CD14-positive monocyte (primary cell): ENCODE measurements at regions not wholly inside any gene's neighbourhood (a gene's known extent, or its start where the extent isn't known, plus 50 kb on each side); places are given as distances from the start of the nearest gene placed in this dataset.

Experiments
- DNase-seq, 3 donors: peaks; one replicate each; pipeline ENCODE4 v3.0.0-alpha.2; 2011 to 2022
- H2AFZ ChIP-seq: 2 replicates; pipeline ENCODE4 v1.6.0; 2012; ENCODE audit warnings: mild to moderate bottlenecking, low read depth, low read length, inconsistent platforms; ENCODE audit not compliant: insufficient read depth, poor library complexity, severe bottlenecking
- H3K27ac ChIP-seq, 2 donors: 1 replicate in 1 of 2; 2 replicates in 1 of 2; pipeline ENCODE4 v1.5.1; 2012 to 2013; ENCODE audit warnings: low read length in 2 of 2, control low read depth in 1 of 2, inconsistent platforms in 1 of 2, low read depth in 1 of 2, mild to moderate bottlenecking in 1 of 2
- H3K27me3 ChIP-seq, 2 donors: one replicate each; pipeline versions ENCODE4 v1.6.0 to v1.6.1; 2011 to 2013; ENCODE audit warnings: low read length in 2 of 2; ENCODE audit not compliant: control insufficient read depth in 2 of 2, insufficient read depth in 2 of 2
- H3K36me3 ChIP-seq, 2 donors: replicated peaks in 1 of 2; 1 replicate in 1 of 2; 2 replicates in 1 of 2; pipeline versions ENCODE4 v1.5.1 to v1.6.1; 2012 to 2013; ENCODE audit warnings: low read length in 2 of 2, control low read depth in 1 of 2, inconsistent platforms in 1 of 2, mild to moderate bottlenecking in 1 of 2; ENCODE audit not compliant: insufficient read depth in 2 of 2, control insufficient read depth in 1 of 2
- H3K4me1 ChIP-seq, 2 donors: 1 replicate in 1 of 2; 2 replicates in 1 of 2; pipeline versions ENCODE4 v1.5.1 to v1.6.1; 2012 to 2013; ENCODE audit warnings: low read length in 2 of 2, control low read depth in 1 of 2, inconsistent platforms in 1 of 2, mild to moderate bottlenecking in 1 of 2, moderate library complexity in 1 of 2; ENCODE audit not compliant: insufficient read depth in 2 of 2, control insufficient read depth in 1 of 2
- H3K4me2 ChIP-seq: replicated peaks from 2 replicates; pipeline ENCODE3; 2012; ENCODE audit warnings: low read length, moderate library complexity, mild to moderate bottlenecking; ENCODE audit not compliant: poor library complexity, severe bottlenecking; ENCODE audit errors: extremely low read depth
- H3K4me3 ChIP-seq, 3 experiments: fragments of 200-600 bp in 1 of 3; sonication (generic) in 1 of 3; replicated peaks in 1 of 3; 1 replicate in 2 of 3; 2 replicates in 1 of 3; pipeline ENCODE4 v1.5.1; 2011 to 2013; ENCODE audit warnings: low read length in 3 of 3, mild to moderate bottlenecking in 3 of 3, control low read depth in 2 of 3, low read depth in 2 of 3, inconsistent platforms in 1 of 3, moderate library complexity in 1 of 3
- H3K79me2 ChIP-seq: 2 replicates; pipeline ENCODE4 v1.6.0; 2012; ENCODE audit warnings: mild to moderate bottlenecking, control low read depth, inconsistent platforms, low read length, moderate library complexity; ENCODE audit not compliant: insufficient read depth
- H3K9ac ChIP-seq: 2 replicates; pipeline ENCODE4 v1.6.0; 2017; ENCODE audit warnings: low read length, mild to moderate bottlenecking; ENCODE audit not compliant: insufficient read depth, poor library complexity, severe bottlenecking
- H3K9me3 ChIP-seq, 2 donors: replicated peaks in 1 of 2; 1 replicate in 1 of 2; 2 replicates in 1 of 2; pipeline versions ENCODE4 v1.5.1 to v1.6.1; 2012 to 2013; ENCODE audit warnings: low read length in 2 of 2, control low read depth in 1 of 2; ENCODE audit not compliant: control insufficient read depth in 1 of 2, insufficient read depth in 1 of 2
- H4K20me1 ChIP-seq: 2 replicates; pipeline ENCODE4 v1.6.0; 2012; ENCODE audit warnings: mild to moderate bottlenecking, low read length, control low read depth, moderate library complexity; ENCODE audit not compliant: insufficient read depth
- H3K27ac Mint-ChIP-seq, 7 donors: one replicate each; pipeline ENCODE4 v1.8.0; 2020; ENCODE audit warnings: mild to moderate bottlenecking in 7 of 7, mixed read lengths in 7 of 7, moderate library complexity in 6 of 7, inconsistent platforms in 2 of 7
- H3K27me3 Mint-ChIP-seq, 3 donors: one replicate each; pipeline ENCODE4 v1.8.0; 2021 to 2022; ENCODE audit warnings: low read depth in 3 of 3, mild to moderate bottlenecking in 3 of 3, mixed read lengths in 3 of 3, moderate library complexity in 3 of 3, inconsistent platforms in 1 of 3
- H3K36me3 Mint-ChIP-seq, 2 donors: one replicate each; pipeline ENCODE4 v1.8.0; 2020; ENCODE audit warnings: mixed read lengths in 2 of 2, inconsistent platforms in 1 of 2, mild to moderate bottlenecking in 1 of 2
- H3K4me1 Mint-ChIP-seq: one replicate; pipeline ENCODE4 v1.8.0; 2020; ENCODE audit warnings: mild to moderate bottlenecking, mixed read lengths
- H3K4me3 Mint-ChIP-seq, 2 donors: one replicate each; pipeline ENCODE4 v1.8.0; 2020; ENCODE audit warnings: mild to moderate bottlenecking in 2 of 2, mixed read lengths in 2 of 2, moderate library complexity in 1 of 2
- H3K9me3 Mint-ChIP-seq, 7 donors: one replicate each; pipeline ENCODE4 v1.8.0; 2020 to 2022; ENCODE audit warnings: mixed read lengths in 7 of 7, mild to moderate bottlenecking in 6 of 7, moderate library complexity in 6 of 7, inconsistent platforms in 2 of 7
- CTCF ChIP-seq: fragments of 200-600 bp; IDR thresholded peaks from one replicate; pipeline ENCODE4 v1.8.0; 2022; ENCODE audit warnings: antibody characterized with exemption, mild to moderate bottlenecking
- WGBS: methylation state at CpG from one replicate; pipeline ENCODE4 v1.1.5; 2013; ENCODE audit warnings: missing lambda C conversion rate; ENCODE audit not compliant: insufficient coverage; 5-methylcytosine and 5-hydroxymethylcytosine counted together
- intact Hi-C, 2 donors: fragments of 100-400 bp; cut with micrococcal nuclease; formaldehyde crosslinking; loops; one replicate each; pipeline versions ENCODE4 v1.15.0 to v1.15.1; 2023

GRCh38 chrX:8861908-8862307 lies 60.7 kb upstream of the FAM9A start:
- H3K4me3 Mint-ChIP-seq: no peak overlapping the region
- Histone ChIP-seq H2AFZ (no peak overlapping the region), H3K36me3 (no peaks in the 10 kb centered on the region), H3K27ac (no peak overlapping the region), H3K4me1 (no peaks in the 10 kb centered on the region), H3K79me2 (no peaks in the 10 kb centered on the region), H3K27me3 (peaks cover 0 to 15% of the 10 kb centered on the region in 2 donors), H3K4me3 (no peak overlapping the region), H3K9ac (no peak overlapping the region), H3K4me2 (no peak overlapping the region), H3K9me3 (no peaks in the 10 kb centered on the region), H4K20me1 (no peaks in the 10 kb centered on the region)
- intact Hi-C loops: no loop called here
- H3K36me3 Mint-ChIP-seq: no peaks in the 10 kb centered on the region
- TF ChIP-seq CTCF: no peak
- no CpG with 5 or more reads among the region's 2 CpGs for WGBS
- DNase-seq: no peak
- H3K27ac Mint-ChIP-seq: no peak overlapping the region
- H3K4me1 Mint-ChIP-seq: no peaks in the 10 kb centered on the region
- H3K27me3 Mint-ChIP-seq: peaks cover 7 to 12% (median 10%) of the 10 kb centered on the region in 3 donors
- peaks cover 0 to 3% (median 0%) of the 10 kb centered on the region in 7 donors for H3K9me3 Mint-ChIP-seq

GRCh38 chrX:8851231-8851886 lies 50.2 kb upstream of the FAM9A start:
- WGBS: 100% methylated on average over 2 of the region's 11 CpGs
- no peaks in the 10 kb centered on the region for H3K9me3 ChIP-seq
- no peaks in the 10 kb centered on the region for H3K36me3 ChIP-seq
- Mint-ChIP-seq H3K27me3 (peaks cover 6 to 13% (median 6%) of the 10 kb centered on the region in 3 donors), H3K36me3 (no peaks in the 10 kb centered on the region), H3K27ac (no peak overlapping the region), H3K9me3 (peaks cover 0 to 2% (median 0%) of the 10 kb centered on the region in 7 donors), H3K4me3 (no peak overlapping the region), H3K4me1 (no peaks in the 10 kb centered on the region)
- no peak overlapping the region for H3K4me2 ChIP-seq
- no peak overlapping the region for H3K27ac ChIP-seq
- no peaks in the 10 kb centered on the region for H3K79me2 ChIP-seq
- H3K4me3 ChIP-seq: no peak overlapping the region
- H2AFZ ChIP-seq: no peak overlapping the region
- intact Hi-C loops: no loop called here
- no peaks in the 10 kb centered on the region for H3K4me1 ChIP-seq
- H3K9ac ChIP-seq: no peak overlapping the region
- no peaks in the 10 kb centered on the region for H4K20me1 ChIP-seq
- no peak for TF ChIP-seq CTCF
- H3K27me3 ChIP-seq: peaks cover 0 to 9% of the 10 kb centered on the region in 2 donors
- no peak for DNase-seq
